Amygdala (tissue), 56 donors: ENCODE measurements at regions not wholly inside any gene's neighbourhood (a gene's known extent, or its start where the extent isn't known, plus 50 kb on each side); places are given as distances from the start of the nearest gene placed in this dataset.
"Not testable (repeated sequence)": the region's sequence is repeated elsewhere in the genome, so short reads cannot be mapped to it uniquely, and the experiment has no call there.

ENCODE experiments used
- DNase-seq, 56 donors: peaks; one replicate each; lab custom pipeline; 2025; lab: John Stamatoyannopoulos, UW

GRCh38 chr2:129469389-129469788 is 510.1 kb upstream of the RAB6C start:
- DNase-seq, result no peak

GRCh38 chr2:129469871-129470270 is 509.6 kb upstream of the RAB6C start:
- no peak for DNase-seq

GRCh38 chr2:129478902-129479517 is 500.5 kb upstream of the RAB6C start:
- no peak for DNase-seq

GRCh38 chr2:129479892-129480291 is 499.6 kb upstream of the RAB6C start:
- DNase-seq, result no peak

GRCh38 chr2:129480790-129481189 is 498.7 kb upstream of the RAB6C start:
- no peak for DNase-seq

- DNase-seq, result no peak
Observed at GRCh38 chr2:129481306-129482219, 497.9 kb upstream of the RAB6C start.

- no peak for DNase-seq
Observed at GRCh38 chr2:129482626-129483025, 496.8 kb upstream of the RAB6C start.

GRCh38 chr2:129483366-129483765 is 496.1 kb upstream of the RAB6C start:
- peak in 17 of 56 donors; percentile 8 to 72 (median 24) for DNase-seq

- no peak for DNase-seq
Observed at GRCh38 chr2:129484999-129485897, 494.2 kb upstream of the RAB6C start.

- DNase-seq, result no peak
Observed at GRCh38 chr2:129488376-129488775, 491.1 kb upstream of the RAB6C start.

- no peak for DNase-seq
Observed at GRCh38 chr2:129490641-129491040, 488.8 kb upstream of the RAB6C start.

GRCh38 chr2:129491308-129491707 is 488.2 kb upstream of the RAB6C start:
- no peak for DNase-seq

- no peak for DNase-seq
Observed at GRCh38 chr2:129492548-129492947, 486.9 kb upstream of the RAB6C start.

- no peak for DNase-seq
Observed at GRCh38 chr2:129499747-129500146, 479.7 kb upstream of the RAB6C start.

- DNase-seq, result peak in 1 of 56 donors; percentile 2
Observed at GRCh38 chr2:129502781-129503180, 476.7 kb upstream of the RAB6C start.

GRCh38 chr2:129504646-129505045 is 474.8 kb upstream of the RAB6C start:
- DNase-seq, result no peak

GRCh38 chr2:129518937-129519336 is 460.5 kb upstream of the RAB6C start:
- no peak for DNase-seq

- DNase-seq, result not testable (repeated sequence)
Observed at GRCh38 chr2:129532158-129532557, 447.3 kb upstream of the RAB6C start.

GRCh38 chr2:129548880-129549279 is 430.6 kb upstream of the RAB6C start:
- DNase-seq, result no peak

GRCh38 chr2:129550536-129550935 is 428.9 kb upstream of the RAB6C start:
- DNase-seq, result no peak

- no peak for DNase-seq
Observed at GRCh38 chr2:129554373-129554772, 425.1 kb upstream of the RAB6C start.
